ENCODE measurements at regions not wholly inside any gene's neighbourhood (a gene's known extent, or its start where the extent isn't known, plus 50 kb on each side); places are given as distances from the start of the nearest gene placed in this dataset.
A peak's percentile ranks its signal among the peaks of the same experiment; 100 is the strongest.

- no peak for DNase-seq
- Histone ChIP-seq H3K9me3 (no peaks in the 10 kb centered on the region), H3K4me3 (no peak overlapping the region), H3K36me3 (no peaks in the 10 kb centered on the region), H3K27me3 (no peaks in the 10 kb centered on the region)
Measured at GRCh38 chr2:196376984-196377877, 205.9 kb upstream of the STK17B start.

GRCh38 chr2:196379600-196379999, 208.2 kb upstream of the STK17B start:
- no peaks in the 10 kb centered on the region for H3K36me3 ChIP-seq
- DNase-seq = no peak
- H3K27me3 ChIP-seq = no peaks in the 10 kb centered on the region
- no peak overlapping the region for H3K4me3 ChIP-seq
- H3K9me3 ChIP-seq = no peaks in the 10 kb centered on the region

DNA sequence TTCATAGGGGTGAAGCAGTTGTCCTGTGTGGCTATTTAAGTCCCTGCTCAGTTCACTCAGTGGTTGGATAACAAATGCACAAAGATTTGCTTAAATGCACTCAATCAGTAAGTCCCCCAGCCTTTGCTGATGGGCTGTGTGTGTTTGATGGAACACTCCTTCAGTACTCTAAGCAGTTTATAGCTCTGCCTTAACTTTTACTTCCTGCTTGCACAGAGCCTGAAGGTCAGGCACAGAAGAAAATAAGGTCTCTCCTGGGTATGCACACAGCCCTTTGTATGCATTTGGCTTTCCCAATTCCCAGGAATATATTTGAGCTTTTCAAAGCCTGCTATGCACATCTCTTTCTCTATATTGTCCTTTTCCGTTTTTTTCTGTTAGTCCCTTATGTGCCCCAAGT, 208.7 kb upstream of the STK17B start:
- no peaks in the 10 kb centered on the region for H3K9me3 ChIP-seq
- H3K36me3 ChIP-seq = no peaks in the 10 kb centered on the region
- H3K27me3 ChIP-seq = no peaks in the 10 kb centered on the region
- no peak for DNase-seq
- H3K4me3 ChIP-seq = no peak overlapping the region

GRCh38 chr2:196380575-196380974, 209.2 kb upstream of the STK17B start:
- Histone ChIP-seq H3K36me3 (no peaks in the 10 kb centered on the region), H3K4me3 (no peak overlapping the region), H3K27me3 (no peaks in the 10 kb centered on the region), H3K9me3 (no peaks in the 10 kb centered on the region)
- no peak for DNase-seq

- Histone ChIP-seq H3K9me3 (no peaks in the 10 kb centered on the region), H3K4me3 (no peak overlapping the region), H3K36me3 (no peaks in the 10 kb centered on the region), H3K27me3 (no peaks in the 10 kb centered on the region)
- DNase-seq = no peak
Measured at GRCh38 chr2:196381464-196381863, 210.1 kb upstream of the STK17B start.

GRCh38 chr2:196383799-196384198, 212.4 kb upstream of the STK17B start:
- no peaks in the 10 kb centered on the region for H3K27me3 ChIP-seq
- H3K9me3 ChIP-seq = no peaks in the 10 kb centered on the region
- no peak overlapping the region for H3K4me3 ChIP-seq
- DNase-seq = no peak
- H3K36me3 ChIP-seq = no peaks in the 10 kb centered on the region

DNA sequence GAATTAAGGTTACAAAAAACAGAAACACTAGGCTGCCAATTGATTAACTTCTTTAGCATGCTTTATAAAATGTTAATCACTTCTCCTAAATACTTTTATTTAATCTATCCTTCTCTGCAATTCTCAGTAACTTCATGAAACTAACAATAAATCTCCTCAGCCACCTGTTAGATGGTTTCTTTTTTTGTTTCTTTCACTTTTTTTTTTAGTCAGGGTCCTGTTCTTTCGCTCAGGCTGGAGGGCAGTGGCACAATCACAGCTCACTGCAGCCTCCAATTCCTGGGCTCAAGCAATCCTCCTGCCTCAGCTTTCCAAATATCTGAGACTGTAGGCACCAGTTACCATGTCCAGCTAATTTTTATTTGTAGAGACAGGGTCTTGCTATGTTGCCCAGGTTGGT, 213.4 kb upstream of the STK17B start:
- no peaks in the 10 kb centered on the region for H3K36me3 ChIP-seq
- H3K27me3 ChIP-seq = no peaks in the 10 kb centered on the region
- no peak for DNase-seq
- H3K9me3 ChIP-seq = no peaks in the 10 kb centered on the region
- no peak overlapping the region for H3K4me3 ChIP-seq

DNA sequence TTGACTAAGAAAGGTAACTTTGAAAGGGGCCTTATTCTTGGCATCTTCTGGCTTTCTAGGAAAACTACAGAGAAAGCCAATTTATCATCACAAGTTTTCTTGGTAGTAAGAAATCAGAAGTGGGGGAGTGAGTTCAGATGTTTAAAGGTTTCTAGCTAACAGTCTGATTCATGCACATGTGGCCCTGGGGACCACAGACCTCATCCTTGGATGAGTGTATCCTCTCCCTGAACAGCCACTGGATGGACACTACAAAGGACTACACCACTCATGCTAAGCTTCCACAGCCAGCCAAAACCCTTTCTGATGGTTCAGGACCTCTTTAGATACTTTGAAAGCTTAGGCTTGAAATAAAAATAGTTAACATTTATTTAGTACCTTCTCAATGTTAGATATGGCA, 218.3 kb upstream of the STK17B start:
- no peak for DNase-seq
- H3K27me3 ChIP-seq = no peaks in the 10 kb centered on the region
- no peaks in the 10 kb centered on the region for H3K36me3 ChIP-seq
- no peak overlapping the region for H3K4me3 ChIP-seq
- H3K9me3 ChIP-seq = no peaks in the 10 kb centered on the region

- Histone ChIP-seq H3K4me3 (no peak overlapping the region), H3K27me3 (no peaks in the 10 kb centered on the region), H3K36me3 (no peaks in the 10 kb centered on the region), H3K9me3 (no peaks in the 10 kb centered on the region)
- no peak for DNase-seq
Measured at GRCh38 chr2:196390243-196391148, 219.1 kb upstream of the STK17B start.

GRCh38 chr2:196391149-196391479, 219.7 kb upstream of the STK17B start:
- Histone ChIP-seq H3K36me3 (no peaks in the 10 kb centered on the region), H3K9me3 (no peaks in the 10 kb centered on the region), H3K27me3 (no peaks in the 10 kb centered on the region), H3K4me3 (no peak overlapping the region)
- DNase-seq = no peak

DNA sequence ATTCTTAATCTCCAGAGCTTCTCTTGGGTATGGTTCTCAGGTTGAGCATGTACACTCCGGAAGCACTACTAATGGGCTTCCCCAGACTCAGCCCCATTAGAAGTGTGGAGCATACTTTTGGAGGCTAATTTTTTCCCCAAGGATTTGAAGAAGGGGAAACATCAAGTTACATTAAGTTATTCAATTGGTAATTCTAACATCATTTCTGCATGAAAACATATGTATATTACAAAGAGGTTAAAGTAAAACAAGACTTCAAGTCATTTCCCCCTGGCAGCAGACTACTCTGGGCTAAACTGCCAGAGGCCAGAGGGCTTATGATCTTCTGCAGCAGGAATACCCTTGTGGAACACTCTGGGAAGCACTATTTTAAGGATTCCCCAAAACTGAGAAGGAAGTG, 227.7 kb upstream of the STK17B start:
- no peaks in the 10 kb centered on the region for H3K27me3 ChIP-seq
- DNase-seq = no peak

GRCh38 chr2:196399722-196400691, 228.6 kb upstream of the STK17B start:
- peak; percentile 72 for DNase-seq
- H3K36me3 ChIP-seq = no peaks in the 10 kb centered on the region
- H3K9me3 ChIP-seq = no peaks in the 10 kb centered on the region
- H3K27me3 ChIP-seq = no peaks in the 10 kb centered on the region
- H3K4me3 ChIP-seq = no peak overlapping the region

More for the DNA sequence above, 227.7 kb upstream of the STK17B start:
- H3K9me3 ChIP-seq = no peaks in the 10 kb centered on the region
- no peaks in the 10 kb centered on the region for H3K36me3 ChIP-seq
- no peak overlapping the region for H3K4me3 ChIP-seq

DNA sequence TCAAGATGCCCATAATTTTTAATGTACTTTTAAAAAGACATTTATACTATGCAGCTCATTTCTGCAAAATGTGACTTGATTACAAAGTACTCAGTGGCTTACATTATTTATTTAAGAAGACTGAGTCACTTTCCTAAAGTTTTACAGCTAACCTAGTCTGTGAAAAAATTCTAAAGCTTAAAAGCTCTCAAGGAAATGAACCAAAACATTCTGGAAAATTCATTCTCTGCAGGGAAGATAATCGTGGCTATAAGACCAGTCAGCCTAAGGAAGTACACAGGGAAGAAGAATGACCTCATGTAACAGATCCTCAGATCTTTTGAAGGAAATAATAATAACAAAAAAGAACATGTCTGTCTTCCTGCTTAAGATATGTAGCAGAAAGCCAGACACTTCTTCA, 232.1 kb upstream of the STK17B start:
- no peaks in the 10 kb centered on the region for H3K36me3 ChIP-seq
- no peaks in the 10 kb centered on the region for H3K9me3 ChIP-seq
- DNase-seq = no peak
- no peaks in the 10 kb centered on the region for H3K27me3 ChIP-seq
- no peak overlapping the region for H3K4me3 ChIP-seq

GRCh38 chr2:196404276-196404675, 232.9 kb upstream of the STK17B start:
- H3K27me3 ChIP-seq = no peaks in the 10 kb centered on the region
- no peaks in the 10 kb centered on the region for H3K36me3 ChIP-seq
- no peak overlapping the region for H3K4me3 ChIP-seq
- no peak for DNase-seq
- no peaks in the 10 kb centered on the region for H3K9me3 ChIP-seq

DNA sequence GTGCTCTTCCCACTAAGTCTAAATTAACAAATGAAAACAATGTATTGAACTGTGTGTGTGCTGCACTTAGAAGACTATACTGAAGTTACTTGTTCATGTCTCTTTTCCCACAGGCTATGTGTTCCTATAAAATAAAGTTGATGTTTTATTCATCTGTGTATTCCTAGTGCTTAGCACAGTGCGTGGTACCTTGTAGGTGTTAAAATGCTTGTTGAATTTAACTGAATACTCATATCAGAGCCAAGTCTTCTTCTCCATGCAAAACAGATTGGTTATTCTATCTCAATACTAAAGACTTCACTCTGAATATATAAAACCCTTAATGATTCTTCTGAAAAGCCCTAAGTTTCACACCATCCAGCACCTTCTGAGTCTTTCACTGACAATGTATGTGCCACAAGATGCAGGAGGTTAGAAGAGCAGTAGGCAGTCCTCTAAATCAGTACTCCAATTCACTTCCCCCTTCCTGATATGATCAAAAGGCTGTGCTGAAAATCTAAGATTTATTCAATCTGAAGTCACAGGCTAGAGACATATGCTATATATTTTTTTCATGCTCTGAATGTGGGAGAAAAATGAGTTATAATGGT, 231.7 kb upstream of the CCDC150 start:
- Histone ChIP-seq H3K4me3 (no peak overlapping the region), H3K9me3 (no peaks in the 10 kb centered on the region), H3K36me3 (no peaks in the 10 kb centered on the region), H3K27me3 (no peaks in the 10 kb centered on the region)
- no peak for DNase-seq

DNA sequence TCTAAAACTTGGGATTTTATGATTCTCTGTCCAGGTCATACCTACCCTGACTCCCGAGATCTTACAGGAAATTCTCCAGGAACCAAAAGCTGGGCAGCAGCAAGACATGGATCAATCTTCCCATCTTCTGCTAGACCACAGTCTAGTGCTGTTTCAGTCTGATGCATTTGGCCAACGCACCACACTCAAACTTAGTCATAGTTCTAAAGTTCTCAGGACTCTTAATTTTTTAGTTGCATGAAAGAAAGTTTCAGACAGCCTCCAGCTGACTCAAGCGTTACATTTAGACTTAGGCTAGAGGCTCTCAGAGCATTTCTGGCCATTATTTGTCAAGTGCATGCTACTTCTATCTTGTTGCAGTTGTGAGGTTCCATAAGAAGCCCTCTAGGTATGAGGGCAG, 230.1 kb upstream of the CCDC150 start:
- Histone ChIP-seq H3K4me3 (no peak overlapping the region), H3K36me3 (no peaks in the 10 kb centered on the region), H3K27me3 (no peaks in the 10 kb centered on the region), H3K9me3 (no peaks in the 10 kb centered on the region)
- DNase-seq = no peak

All from MG63 (cell line).